GM13976 (cell line): ENCODE measurements at regions not wholly inside any gene's neighbourhood (a gene's known extent, or its start where the extent isn't known, plus 50 kb on each side); places are given as distances from the start of the nearest gene placed in this dataset.
"Not testable (repeated sequence)": the region's sequence is repeated elsewhere in the genome, so short reads cannot be mapped to it uniquely, and the experiment has no call there.

Experiments used
- DNase-seq: peaks from one replicate; pipeline ENCODE4 v3.0.0; 2012; ENCODE audit warnings: low spot score
- CTCF ChIP-seq: IDR thresholded peaks from 2 replicates; pipeline ENCODE4 v1.5.1; 2012; ENCODE audit warnings: borderline replicate concordance, mild to moderate bottlenecking; ENCODE audit not compliant: insufficient read depth; ENCODE audit errors: extremely low read depth, missing control alignments, control extremely low read depth
- in situ Hi-C: fragments of 300-500 bp; cut with MboI; formaldehyde crosslinking; loops from one replicate; pipeline ENCODE4 v1.12.0; 2022; ENCODE audit warnings: low sequenced_read_pairs, mixed read lengths, inconsistent platforms; ENCODE audit not compliant: unreplicated experiment

- TF ChIP-seq CTCF: no peak
- DNase-seq: no peak
- in situ Hi-C loops: no loop called here
These were observed 454.5 kb upstream of the API5 start for GRCh38 chr11:42857344-42857743.

- no peak for TF ChIP-seq CTCF
These were observed 441.3 kb upstream of the API5 start for GRCh38 chr11:42870480-42870879.

GRCh38 chr11:42873800-42874405 is 437.9 kb upstream of the API5 start:
- in situ Hi-C loops, DNase-seq: not testable (repeated sequence)

More at GRCh38 chr11:42870480-42870879, 441.3 kb upstream of the API5 start:
- DNase-seq: no peak
- in situ Hi-C loops: no loop called here

GRCh38 chr11:42881335-42881734 is 430.5 kb upstream of the API5 start:
- not testable (repeated sequence) for DNase-seq

GRCh38 chr11:42890773-42891172 is 421.0 kb upstream of the API5 start:
- no peak for DNase-seq
- no peak for TF ChIP-seq CTCF
- in situ Hi-C loops: no loop called here

More at GRCh38 chr11:42881335-42881734, 430.5 kb upstream of the API5 start:
- in situ Hi-C loops: not testable (repeated sequence)

- TF ChIP-seq CTCF: no peak
- DNase-seq: no peak
These were observed 410.7 kb upstream of the API5 start for GRCh38 chr11:42901084-42901483.

GRCh38 chr11:42906226-42906625 is 405.6 kb upstream of the API5 start:
- no peak for DNase-seq
- in situ Hi-C loops: no loop called here

More at GRCh38 chr11:42901084-42901483, 410.7 kb upstream of the API5 start:
- in situ Hi-C loops: no loop called here

More at GRCh38 chr11:42906226-42906625, 405.6 kb upstream of the API5 start:
- no peak for TF ChIP-seq CTCF
